Esophagus squamous epithelium (tissue), 4 donors: ENCODE measurements at regions not wholly inside any gene's neighbourhood (a gene's known extent, or its start where the extent isn't known, plus 50 kb on each side); places are given as distances from the start of the nearest gene placed in this dataset.

Experiments
- POLR2A ChIP-seq, 4 donors: fragments of 450-650 bp; IDR thresholded peaks; one replicate each; pipeline ENCODE4 v1.6.1; 2017; ENCODE audit warnings: antibody characterized with exemption in 4 of 4, mild to moderate bottlenecking in 4 of 4, moderate library complexity in 3 of 4
- TF ChIP-seq, protein P1 (sequence below), 6 experiments: fragments of 450-650 bp in 4 of 6; fragments of 200-600 bp in 2 of 6; sonication (generic) in 2 of 6; IDR thresholded peaks; one replicate each; pipeline ENCODE4 v1.5.1; 2016 to 2019; ENCODE audit warnings: antibody characterized with exemption in 6 of 6, mild to moderate bottlenecking in 4 of 6, moderate library complexity in 4 of 6

DNA sequence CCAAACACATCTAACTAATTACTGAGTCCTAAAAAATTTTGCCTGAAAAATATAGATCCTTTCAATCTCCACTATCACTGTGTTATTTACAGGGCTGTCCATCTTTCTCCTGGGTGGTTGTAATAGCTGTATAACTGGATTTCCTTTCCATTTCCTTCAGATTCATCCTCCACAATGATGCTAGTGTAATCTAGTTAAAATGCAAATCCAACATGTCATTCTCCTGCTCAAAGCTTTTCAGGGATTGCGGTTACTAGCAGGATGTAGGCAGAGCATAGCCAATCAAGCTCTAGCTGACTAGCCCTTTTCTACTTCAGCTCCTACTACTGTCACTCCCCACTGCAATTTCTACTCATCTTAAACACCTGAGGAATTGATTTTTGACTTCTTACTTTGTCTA, 283.0 kb downstream of the RAB38 start:
- TF ChIP-seq, protein P1, sequence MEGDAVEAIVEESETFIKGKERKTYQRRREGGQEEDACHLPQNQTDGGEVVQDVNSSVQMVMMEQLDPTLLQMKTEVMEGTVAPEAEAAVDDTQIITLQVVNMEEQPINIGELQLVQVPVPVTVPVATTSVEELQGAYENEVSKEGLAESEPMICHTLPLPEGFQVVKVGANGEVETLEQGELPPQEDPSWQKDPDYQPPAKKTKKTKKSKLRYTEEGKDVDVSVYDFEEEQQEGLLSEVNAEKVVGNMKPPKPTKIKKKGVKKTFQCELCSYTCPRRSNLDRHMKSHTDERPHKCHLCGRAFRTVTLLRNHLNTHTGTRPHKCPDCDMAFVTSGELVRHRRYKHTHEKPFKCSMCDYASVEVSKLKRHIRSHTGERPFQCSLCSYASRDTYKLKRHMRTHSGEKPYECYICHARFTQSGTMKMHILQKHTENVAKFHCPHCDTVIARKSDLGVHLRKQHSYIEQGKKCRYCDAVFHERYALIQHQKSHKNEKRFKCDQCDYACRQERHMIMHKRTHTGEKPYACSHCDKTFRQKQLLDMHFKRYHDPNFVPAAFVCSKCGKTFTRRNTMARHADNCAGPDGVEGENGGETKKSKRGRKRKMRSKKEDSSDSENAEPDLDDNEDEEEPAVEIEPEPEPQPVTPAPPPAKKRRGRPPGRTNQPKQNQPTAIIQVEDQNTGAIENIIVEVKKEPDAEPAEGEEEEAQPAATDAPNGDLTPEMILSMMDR (IDR thresholded peaks at IDR 0.05), result no peak
- no peak for TF ChIP-seq POLR2A (IDR thresholded peaks at IDR 0.05)
